Fibroblast of the conjunctiva (primary cell): ENCODE measurements at regions not wholly inside any gene's neighbourhood (a gene's known extent, or its start where the extent isn't known, plus 50 kb on each side); places are given as distances from the start of the nearest gene placed in this dataset.
"Not testable (repeated sequence)": the region's sequence is repeated elsewhere in the genome, so short reads cannot be mapped to it uniquely, and the experiment has no call there.

Experiments used
- DNase-seq: peaks from one replicate; pipeline ENCODE4 v3.0.0-alpha.2; 2010; ENCODE audit warnings: low read depth

GRCh38 chr16:16940351-16940750 lies 530.4 kb downstream of the XYLT1 start:
- DNase-seq = no peak

DNA sequence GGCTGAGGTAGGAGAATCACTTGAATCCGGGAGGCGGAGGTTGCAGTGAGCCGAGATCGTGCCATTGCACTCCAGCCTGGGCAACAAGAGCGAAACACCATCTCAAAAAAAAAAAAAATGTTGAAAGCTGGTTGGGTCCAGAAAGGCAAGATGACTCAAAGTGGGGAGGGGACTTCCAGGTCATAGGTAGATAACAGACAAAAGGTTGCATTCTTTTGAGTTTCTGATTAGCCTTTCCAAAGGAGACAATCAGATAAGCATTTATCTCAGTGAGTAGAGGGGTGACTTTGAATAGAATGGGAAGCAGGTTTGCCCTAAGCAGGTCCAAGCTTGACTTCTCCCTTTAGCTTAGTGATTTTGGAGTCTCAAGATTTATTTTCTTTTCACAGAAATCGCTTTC lies 527.9 kb downstream of the XYLT1 start:
- not testable (repeated sequence) for DNase-seq

DNA sequence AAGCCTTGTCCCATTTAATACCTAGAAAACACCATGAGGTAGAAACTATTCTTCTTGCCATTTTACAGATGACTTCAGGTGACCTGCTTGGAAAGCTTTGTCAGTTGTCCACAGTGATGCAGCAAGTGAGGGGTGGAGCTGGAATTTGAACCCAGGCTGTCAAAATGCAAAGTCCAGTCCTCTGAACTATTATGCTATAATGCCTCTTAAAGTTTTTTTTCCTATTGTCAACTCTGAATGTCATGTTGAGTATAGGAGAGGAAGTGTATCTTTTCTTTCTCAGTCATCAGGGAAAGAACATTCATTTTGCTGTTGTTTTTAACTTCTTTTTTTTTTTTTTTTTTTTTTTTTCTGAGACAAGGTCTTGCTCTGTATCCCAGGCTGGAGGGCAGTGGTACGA lies 525.6 kb downstream of the XYLT1 start:
- no peak for DNase-seq

DNA sequence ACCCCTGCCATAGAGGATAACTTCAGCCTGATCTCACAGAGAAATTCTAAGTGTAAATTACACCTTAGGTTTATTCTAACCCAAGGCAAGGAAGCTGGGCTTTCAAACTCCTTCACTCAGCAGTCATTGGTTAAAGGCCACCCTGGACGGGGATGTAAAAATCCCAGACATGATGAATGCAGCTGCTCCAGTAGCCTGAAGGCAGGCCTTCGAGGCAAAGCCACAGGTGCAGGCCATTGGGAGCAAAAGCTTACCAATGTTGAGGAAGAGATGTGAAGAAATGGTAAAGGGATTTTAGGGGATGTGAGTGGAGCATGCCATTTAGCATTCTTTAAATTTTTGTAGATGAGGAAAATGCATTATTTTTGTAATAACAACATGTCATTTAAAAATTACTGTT lies 514.4 kb downstream of the XYLT1 start:
- no peak for DNase-seq

DNA sequence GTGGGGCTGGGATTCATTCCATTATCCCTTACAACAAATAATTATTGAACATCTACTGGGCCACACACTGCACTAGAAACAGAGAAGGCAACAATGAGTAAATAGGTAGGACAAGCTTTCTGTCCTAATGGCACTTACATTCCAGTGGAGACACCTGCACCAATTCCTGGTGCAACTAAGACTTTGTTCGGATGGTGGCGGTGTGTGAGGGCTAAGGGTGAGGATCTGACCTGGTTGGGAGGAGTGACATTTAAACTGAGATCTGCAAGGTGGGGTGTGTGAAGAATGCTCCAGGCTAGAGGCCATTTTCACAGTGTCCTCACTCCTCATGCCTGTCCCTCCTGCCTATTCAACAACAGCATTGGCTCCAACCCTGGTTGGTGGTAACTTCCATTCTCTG lies 510.0 kb downstream of the XYLT1 start:
- DNase-seq = no peak

DNA sequence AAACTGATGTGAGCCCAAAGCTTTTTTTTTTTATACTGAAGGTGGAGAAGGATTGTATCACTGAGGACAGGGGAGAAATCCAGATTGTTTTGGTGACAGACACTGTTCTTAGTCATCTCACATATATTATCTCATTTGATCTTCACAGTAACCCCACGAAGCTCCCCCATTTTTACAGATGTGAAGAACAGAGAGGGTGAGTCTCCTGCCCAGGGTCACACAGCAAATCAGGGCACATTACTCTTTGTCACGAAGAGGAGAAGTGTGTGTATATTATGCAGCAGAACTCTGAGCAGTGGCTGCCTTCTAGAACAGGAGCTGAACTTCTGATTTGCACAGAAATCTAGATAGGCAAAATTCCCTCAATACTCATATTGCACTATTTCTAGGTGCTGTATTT lies 504.3 kb downstream of the XYLT1 start:
- DNase-seq = no peak

DNA sequence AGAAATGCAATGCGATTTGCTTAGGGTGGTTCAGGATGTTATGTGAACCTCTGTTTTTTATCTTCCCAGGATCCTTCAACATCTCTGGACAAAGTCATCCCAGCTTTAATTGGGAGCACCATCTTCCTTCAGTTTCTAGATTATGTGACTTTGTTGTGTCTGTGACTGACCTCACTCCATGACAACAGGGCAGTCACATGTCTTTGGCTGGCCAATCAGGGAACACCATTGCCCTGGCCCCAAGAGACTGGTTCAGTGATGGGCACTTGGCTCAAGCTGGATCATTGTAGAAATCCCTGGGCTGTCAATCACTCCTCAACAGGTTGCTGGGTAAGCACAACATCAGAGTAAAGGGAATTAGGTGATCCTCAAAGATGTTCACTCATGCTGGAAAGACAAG lies 499.7 kb downstream of the XYLT1 start:
- no peak for DNase-seq

- no peak for DNase-seq
Observed at GRCh38 chr16:16972831-16973230, 497.9 kb downstream of the XYLT1 start.

GRCh38 chr16:16973707-16974591 lies 496.8 kb downstream of the XYLT1 start:
- DNase-seq = no peak

DNA sequence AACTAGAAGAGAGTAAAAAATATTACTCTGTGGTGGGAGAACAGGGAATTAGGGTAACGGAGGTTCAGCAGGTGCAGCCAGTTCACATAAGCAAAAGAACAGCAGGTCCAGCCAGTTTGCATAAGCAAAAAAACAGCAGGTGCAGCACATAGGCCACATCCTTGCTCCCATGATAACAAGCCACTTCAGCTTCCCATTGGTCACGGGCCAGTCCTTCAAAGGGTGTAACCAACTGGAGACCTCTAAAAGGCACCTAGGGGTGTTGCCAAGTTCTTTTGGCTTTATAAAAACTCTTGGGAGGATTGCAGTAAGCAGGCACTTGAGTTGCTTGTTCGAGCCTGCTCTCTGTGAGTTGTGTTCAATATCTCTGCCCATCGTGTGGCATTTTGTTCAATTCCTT lies 488.1 kb downstream of the XYLT1 start:
- no peak for DNase-seq

DNA sequence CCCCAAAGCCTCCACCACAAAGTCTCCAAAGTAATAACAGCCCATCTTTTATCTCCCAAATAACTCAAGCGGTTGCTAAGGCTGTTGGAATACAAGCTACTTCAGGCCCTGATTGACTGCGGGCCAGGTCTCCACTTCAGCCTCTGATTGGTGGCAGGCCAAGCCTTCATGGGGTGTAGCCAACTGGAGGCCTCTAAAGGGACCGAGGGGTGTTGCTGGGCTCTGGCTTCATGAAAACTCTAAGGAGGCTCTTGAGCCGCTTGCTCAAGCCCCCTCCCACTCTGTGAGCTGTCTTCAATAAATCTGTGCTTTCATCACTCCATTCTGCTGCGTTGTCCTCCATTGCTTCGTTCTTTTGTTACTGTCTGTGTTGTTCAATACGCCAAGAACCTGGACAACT lies 487.2 kb downstream of the XYLT1 start:
- no peak for DNase-seq

DNA sequence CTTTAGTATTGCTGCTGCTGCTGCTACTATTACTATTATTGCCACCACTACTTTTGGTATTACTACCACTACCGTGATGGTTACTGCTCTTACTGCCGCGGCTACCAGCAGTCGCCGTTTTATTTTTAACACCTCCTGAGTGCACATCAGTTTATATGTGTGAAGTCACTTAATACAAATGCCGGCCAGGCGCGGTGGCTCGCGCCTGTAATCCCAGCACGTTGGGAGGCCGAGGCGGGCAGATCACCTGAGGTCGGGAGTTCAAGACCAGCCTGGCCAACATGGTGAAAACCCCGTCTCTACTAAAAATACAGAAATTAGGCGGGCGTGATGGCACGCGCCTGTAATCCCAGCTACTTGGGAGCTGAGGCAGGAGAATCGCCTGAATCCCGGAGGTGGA lies 486.7 kb downstream of the XYLT1 start:
- not testable (repeated sequence) for DNase-seq

DNA sequence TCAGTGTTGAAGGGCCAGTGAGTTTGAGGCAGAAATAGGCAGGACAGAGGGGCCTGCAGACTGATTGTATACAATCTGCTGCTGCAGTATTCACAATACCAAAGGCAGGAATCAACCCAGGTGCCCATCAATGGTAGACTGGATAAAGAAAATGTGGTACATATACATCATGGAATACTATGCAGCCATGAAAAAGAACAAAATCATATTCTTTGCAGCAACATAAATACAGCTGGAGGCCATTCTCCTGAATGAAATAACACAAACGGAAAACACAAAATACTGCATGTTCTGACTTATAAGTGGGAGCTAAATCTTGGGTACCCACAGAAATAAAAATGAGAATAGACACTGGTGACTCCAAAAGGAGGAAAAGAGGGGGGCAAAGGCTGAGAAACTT lies 485.1 kb downstream of the XYLT1 start:
- no peak for DNase-seq

- DNase-seq = no peak
Observed at GRCh38 chr16:16988963-16989362, 481.8 kb downstream of the XYLT1 start.

- DNase-seq = no peak
Observed at GRCh38 chr16:16989368-16989767, 481.4 kb downstream of the XYLT1 start.

DNA sequence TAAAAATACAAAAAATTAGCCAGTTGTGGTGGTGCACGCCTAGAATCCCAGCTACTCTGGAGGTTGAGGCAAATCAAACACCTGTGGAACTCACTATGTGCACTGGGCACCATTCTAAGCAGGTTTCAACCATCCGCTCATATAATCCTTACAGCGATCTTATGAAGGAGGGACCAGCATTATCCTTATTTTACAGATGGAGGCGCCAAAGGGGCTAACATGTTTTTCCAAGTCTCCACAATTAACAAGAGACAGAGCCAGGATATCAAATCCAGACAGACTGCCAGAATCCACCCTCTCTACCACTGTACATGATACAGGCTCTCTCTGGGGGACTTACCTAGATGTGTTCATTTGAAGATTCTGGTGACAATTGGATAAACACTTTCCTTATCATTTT lies 479.0 kb downstream of the XYLT1 start:
- DNase-seq = no peak

DNA sequence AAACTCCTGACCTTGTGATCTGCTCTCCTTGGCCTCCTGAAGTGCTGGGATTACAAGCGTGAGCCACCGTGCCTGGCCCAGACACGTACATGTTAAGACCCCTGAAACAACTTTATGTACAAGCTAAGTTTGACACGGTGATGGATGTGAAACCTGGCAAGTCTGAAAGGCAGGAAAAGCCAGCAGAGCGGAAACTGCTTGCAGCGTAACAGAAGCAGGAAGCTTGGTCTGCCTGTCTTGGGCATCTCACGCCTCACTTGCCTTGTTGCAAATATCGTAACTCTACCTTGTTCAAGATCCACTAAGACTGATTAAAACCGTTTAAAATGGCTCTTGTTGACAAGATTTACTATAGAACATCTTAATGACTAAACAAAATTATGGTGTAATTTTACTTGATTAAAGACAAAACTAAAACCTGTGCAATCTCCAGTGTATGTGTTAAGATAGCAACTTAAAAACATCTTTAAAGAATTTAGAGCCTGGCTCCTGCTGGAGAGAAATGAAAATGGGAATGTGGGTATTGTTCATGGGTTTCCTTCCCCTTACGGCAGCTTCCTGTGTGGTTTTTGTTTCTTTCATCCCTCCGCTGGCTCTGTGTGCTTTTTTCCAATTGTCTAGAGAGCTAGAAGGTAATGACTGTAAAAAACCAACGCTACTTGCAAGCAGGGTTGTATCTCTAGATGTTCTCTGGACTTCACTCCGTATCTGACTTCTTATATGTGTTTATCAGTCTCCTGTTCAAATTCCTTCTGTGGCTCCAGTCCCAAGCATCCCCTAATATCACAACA lies 477.6 kb downstream of the XYLT1 start:
- DNase-seq = no peak

DNA sequence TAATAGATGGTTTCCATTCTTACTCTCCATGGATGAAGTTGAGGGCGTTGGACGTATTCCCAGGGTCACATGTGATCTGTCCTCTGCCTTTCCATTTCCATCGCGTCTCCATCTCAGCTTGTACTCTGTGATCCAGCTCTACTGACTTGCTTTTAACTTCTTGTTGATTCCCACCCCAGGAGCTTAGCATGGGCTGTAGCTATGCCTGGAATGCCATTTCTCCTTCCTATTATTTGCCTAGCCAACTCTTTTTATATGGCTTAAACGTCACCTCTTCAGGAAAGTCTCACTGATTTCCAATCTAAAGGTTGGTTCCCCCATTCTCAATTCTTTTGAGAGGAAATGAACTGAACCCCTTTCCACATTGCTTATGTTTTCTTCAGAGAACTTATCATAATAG lies 475.9 kb downstream of the XYLT1 start:
- no peak for DNase-seq

DNA sequence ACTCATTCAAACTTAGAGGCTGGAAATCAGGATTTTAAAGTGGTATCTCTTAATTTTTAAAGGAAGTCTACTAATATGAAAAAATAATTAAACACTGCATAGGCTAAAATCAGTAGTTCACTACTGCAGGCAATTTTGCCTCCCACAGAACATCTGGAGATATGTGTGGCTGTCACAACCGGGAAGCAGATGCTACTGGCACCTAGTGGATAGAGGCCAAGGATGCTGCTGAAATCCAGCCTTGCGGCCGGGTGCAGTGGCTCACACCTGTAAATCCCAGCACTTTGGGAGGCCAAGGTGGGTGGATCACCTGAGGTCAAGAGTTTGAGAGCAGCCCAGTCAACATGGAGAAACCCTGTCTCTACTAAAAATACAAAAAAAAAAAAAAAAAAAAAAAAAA lies 473.9 kb downstream of the XYLT1 start:
- no peak for DNase-seq

- DNase-seq = no peak
Observed at GRCh38 chr16:16997349-16997748, 473.4 kb downstream of the XYLT1 start.

DNA sequence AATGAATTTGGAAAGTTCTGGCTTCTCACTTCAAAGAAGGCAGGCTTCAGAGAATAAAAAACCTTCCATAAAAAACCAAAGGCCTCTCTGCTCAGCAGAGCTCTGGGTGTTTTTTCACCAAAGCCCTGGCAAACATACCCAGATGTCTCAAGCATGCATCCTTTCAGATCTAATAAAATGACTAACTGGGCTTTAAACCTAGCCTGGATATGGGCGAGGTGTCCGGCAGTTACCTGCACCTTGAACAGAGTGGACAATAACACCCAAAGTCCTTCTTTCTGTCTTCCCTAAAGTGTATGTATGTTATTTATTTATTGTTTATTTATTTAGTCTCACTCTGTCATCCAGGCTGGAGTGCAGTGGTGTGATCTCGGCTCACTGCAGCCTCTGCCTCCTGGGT lies 469.3 kb downstream of the XYLT1 start:
- DNase-seq = no peak

GRCh38 chr16:17002565-17002964 lies 468.2 kb downstream of the XYLT1 start:
- no peak for DNase-seq

DNA sequence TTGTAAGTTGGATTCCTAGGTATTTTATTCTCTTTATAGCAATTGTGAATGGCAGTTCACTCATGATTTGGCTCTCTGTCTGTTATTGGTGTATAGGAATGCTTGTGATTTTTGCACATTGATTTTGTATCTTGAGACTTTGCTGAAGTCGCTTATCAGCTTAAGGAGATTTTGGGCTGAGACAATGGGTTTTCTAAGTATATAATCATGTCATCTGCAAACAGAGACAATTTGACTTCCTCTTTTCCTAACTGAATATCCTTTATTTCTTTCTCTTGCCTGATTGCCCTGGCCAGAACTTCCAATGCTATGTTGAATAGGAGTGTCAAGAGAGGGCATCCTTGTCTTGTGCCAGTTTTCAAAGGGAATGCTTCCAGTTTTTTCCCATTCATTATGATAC lies 464.8 kb downstream of the XYLT1 start:
- not testable (repeated sequence) for DNase-seq
